ENCODE measurements at regions not wholly inside any gene's neighbourhood (a gene's known extent, or its start where the extent isn't known, plus 50 kb on each side); places are given as distances from the start of the nearest gene placed in this dataset.

DNA sequence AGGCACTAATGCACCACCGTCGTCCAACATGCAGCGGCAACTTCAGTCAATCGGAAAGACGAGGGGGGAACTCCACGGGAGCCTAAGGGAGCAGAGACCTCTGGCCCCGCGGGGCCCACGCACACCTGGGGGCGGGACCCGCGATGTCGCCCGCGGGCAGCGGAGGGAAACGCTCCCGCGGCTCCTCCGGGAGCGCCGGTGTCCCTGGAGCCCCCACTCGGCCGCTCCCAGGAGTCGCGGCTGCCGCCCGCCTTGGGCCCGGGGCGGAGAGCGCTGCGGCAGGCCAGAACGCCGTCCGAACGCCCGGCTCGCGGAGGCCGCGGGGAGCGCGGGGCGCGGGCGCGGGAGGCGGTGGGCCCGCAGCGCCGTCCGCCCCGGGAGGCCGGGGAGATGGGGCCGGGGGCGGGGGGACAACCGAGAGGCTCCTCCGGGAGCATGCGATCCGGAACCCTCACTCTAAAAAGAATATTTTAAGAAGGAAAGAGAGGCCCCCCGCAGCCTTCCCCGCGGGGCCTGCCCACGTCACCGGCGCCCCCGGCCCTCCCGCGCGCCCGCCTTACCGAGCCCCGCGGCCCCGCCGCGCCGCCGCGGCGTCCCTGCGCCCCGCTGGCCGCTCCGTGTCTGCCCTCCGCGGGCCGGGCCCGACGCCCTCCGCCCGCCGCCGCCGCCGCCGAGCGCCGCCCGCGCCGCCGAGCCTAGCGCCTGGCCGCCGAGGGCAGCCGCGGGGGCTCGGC lies 86.6 kb upstream of the ARHGAP32 start:
- intact Hi-C loops (cut with micrococcal nuclease; ENCODE audit: unreplicated experiment): loop anchor here (10.0 kb wide), 1 partner anchor 134 kb away; no protein-coding TSS in a partner anchor
- no TSS peak for BruUV-seq (replicated peaks)
- Histone ChIP-seq H3K27me3 (ENCODE audit: control insufficient read depth, insufficient read depth, low read length) (no peaks in the 10 kb centered on the region), H3K36me3 (ENCODE audit: control insufficient read depth, insufficient read depth, low read length) (no peaks in the 10 kb centered on the region), H3K4me1 (ENCODE audit: control insufficient read depth, insufficient read depth, low read length) (peaks cover 51% of the 10 kb centered on the region), H3K9me3 (ENCODE audit: control insufficient read depth, insufficient read depth, low read depth, low read length) (no peaks in the 10 kb centered on the region), H3K4me3 (ENCODE audit: low read depth in 2 of 2, low read length in 2 of 2) (peak overlapping the region; percentile 72 to 80), H3K27ac (ENCODE audit: low read length) (peak overlapping the region; percentile 85)
- DNase-seq (ENCODE audit: low read depth, low spot score) (no peak), ATAC-seq (peak; percentile 46)
- ChIA-PET POLR2A (no interaction called here), CTCF (no interaction called here)
- in situ Hi-C loops (cut with HindIII; ENCODE audit: low pct_unique_long_range_greater_than_20kb, low sequenced_read_pairs): no loop called here
- TF ChIP-seq, protein P1, sequence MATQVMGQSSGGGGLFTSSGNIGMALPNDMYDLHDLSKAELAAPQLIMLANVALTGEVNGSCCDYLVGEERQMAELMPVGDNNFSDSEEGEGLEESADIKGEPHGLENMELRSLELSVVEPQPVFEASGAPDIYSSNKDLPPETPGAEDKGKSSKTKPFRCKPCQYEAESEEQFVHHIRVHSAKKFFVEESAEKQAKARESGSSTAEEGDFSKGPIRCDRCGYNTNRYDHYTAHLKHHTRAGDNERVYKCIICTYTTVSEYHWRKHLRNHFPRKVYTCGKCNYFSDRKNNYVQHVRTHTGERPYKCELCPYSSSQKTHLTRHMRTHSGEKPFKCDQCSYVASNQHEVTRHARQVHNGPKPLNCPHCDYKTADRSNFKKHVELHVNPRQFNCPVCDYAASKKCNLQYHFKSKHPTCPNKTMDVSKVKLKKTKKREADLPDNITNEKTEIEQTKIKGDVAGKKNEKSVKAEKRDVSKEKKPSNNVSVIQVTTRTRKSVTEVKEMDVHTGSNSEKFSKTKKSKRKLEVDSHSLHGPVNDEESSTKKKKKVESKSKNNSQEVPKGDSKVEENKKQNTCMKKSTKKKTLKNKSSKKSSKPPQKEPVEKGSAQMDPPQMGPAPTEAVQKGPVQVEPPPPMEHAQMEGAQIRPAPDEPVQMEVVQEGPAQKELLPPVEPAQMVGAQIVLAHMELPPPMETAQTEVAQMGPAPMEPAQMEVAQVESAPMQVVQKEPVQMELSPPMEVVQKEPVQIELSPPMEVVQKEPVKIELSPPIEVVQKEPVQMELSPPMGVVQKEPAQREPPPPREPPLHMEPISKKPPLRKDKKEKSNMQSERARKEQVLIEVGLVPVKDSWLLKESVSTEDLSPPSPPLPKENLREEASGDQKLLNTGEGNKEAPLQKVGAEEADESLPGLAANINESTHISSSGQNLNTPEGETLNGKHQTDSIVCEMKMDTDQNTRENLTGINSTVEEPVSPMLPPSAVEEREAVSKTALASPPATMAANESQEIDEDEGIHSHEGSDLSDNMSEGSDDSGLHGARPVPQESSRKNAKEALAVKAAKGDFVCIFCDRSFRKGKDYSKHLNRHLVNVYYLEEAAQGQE (IDR thresholded peaks at IDR 0.05; ENCODE audit: insufficient read depth in 1 of 2, low read depth in 2 of 2, low read length in 1 of 2): no peak
- TF ChIP-seq SIN3A (IDR thresholded peaks at IDR 0.05; ENCODE audit: borderline replicate concordance, insufficient read depth, low read depth, low read length): peak; percentile 57; the same call in 1 of the 2 replicates
- peak; percentile 66; the same call in 1 of the 2 replicates for TF ChIP-seq TCF7L2 (IDR thresholded peaks at IDR 0.05; ENCODE audit: low read depth, low read length)

DNA sequence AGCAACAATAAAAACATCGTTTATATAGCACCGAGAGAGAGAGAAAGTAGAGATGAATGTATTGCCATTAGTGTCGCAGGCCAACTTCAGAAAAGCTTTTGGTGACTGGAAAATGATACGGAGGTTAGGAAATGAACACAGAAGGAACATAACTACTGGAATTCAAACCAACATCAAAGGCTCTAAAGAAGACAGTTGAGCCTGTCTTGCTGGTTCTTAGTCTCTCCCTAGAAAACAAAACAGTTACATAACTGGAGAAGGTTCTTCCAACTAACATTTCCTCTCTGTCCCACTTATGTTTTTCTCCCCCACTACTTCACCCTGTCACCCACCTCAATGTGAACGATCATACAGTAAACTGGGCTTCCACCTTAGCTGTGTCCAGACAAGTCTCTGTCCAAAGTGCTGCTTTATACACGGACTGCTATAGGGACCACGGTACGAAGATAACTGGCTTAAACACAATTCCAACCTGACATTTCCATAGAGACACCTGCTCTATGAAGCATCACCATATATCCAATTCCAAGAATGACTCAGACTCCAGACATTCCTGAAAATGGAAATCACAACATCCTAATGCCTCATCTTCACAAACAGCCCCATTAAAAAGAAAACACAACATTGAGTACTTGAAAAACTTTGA lies 85.2 kb upstream of the ARHGAP32 start:
- CTCF ChIA-PET: no interaction called here
- peaks cover 55% of the 10 kb centered on the region for H3K4me1 ChIP-seq (ENCODE audit: control insufficient read depth, insufficient read depth, low read length)
- H3K36me3 ChIP-seq (ENCODE audit: control insufficient read depth, insufficient read depth, low read length): no peaks in the 10 kb centered on the region
- POLR2A ChIA-PET: no interaction called here
- H3K4me3 ChIP-seq (ENCODE audit: low read depth in 2 of 2, low read length in 2 of 2): peak overlapping the region; percentile 72 to 80
- TF ChIP-seq, protein P1 (IDR thresholded peaks at IDR 0.05; ENCODE audit: insufficient read depth in 1 of 2, low read depth in 2 of 2, low read length in 1 of 2): peak; percentile 88 to 90
- TF ChIP-seq TCF7L2 (IDR thresholded peaks at IDR 0.05; ENCODE audit: low read depth, low read length): peak; percentile 61; the same call in 1 of the 2 replicates
- TF ChIP-seq, protein P2, sequence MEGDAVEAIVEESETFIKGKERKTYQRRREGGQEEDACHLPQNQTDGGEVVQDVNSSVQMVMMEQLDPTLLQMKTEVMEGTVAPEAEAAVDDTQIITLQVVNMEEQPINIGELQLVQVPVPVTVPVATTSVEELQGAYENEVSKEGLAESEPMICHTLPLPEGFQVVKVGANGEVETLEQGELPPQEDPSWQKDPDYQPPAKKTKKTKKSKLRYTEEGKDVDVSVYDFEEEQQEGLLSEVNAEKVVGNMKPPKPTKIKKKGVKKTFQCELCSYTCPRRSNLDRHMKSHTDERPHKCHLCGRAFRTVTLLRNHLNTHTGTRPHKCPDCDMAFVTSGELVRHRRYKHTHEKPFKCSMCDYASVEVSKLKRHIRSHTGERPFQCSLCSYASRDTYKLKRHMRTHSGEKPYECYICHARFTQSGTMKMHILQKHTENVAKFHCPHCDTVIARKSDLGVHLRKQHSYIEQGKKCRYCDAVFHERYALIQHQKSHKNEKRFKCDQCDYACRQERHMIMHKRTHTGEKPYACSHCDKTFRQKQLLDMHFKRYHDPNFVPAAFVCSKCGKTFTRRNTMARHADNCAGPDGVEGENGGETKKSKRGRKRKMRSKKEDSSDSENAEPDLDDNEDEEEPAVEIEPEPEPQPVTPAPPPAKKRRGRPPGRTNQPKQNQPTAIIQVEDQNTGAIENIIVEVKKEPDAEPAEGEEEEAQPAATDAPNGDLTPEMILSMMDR (IDR thresholded peaks at IDR 0.05): no peak
- intact Hi-C loops (cut with micrococcal nuclease; ENCODE audit: unreplicated experiment): loop anchor here (10.0 kb wide), 1 partner anchor 133 kb away; no protein-coding TSS in a partner anchor
- in situ Hi-C loops (cut with HindIII; ENCODE audit: low pct_unique_long_range_greater_than_20kb, low sequenced_read_pairs): no loop called here
- no peak for DNase-seq (ENCODE audit: low read depth, low spot score)
- H3K9me3 ChIP-seq (ENCODE audit: control insufficient read depth, insufficient read depth, low read depth, low read length): no peaks in the 10 kb centered on the region
- ATAC-seq: no peak
- no TSS peak for BruUV-seq (replicated peaks)
- no peaks in the 10 kb centered on the region for H3K27me3 ChIP-seq (ENCODE audit: control insufficient read depth, insufficient read depth, low read length)
- peak overlapping the region; percentile 85 for H3K27ac ChIP-seq (ENCODE audit: low read length)
